ENCODE measurements at regions not wholly inside any gene's neighbourhood (a gene's known extent, or its start where the extent isn't known, plus 50 kb on each side); places are given as distances from the start of the nearest gene placed in this dataset.
"Not testable (repeated sequence)": the region's sequence is repeated elsewhere in the genome, so short reads cannot be mapped to it uniquely, and the experiment has no call there.

DNA sequence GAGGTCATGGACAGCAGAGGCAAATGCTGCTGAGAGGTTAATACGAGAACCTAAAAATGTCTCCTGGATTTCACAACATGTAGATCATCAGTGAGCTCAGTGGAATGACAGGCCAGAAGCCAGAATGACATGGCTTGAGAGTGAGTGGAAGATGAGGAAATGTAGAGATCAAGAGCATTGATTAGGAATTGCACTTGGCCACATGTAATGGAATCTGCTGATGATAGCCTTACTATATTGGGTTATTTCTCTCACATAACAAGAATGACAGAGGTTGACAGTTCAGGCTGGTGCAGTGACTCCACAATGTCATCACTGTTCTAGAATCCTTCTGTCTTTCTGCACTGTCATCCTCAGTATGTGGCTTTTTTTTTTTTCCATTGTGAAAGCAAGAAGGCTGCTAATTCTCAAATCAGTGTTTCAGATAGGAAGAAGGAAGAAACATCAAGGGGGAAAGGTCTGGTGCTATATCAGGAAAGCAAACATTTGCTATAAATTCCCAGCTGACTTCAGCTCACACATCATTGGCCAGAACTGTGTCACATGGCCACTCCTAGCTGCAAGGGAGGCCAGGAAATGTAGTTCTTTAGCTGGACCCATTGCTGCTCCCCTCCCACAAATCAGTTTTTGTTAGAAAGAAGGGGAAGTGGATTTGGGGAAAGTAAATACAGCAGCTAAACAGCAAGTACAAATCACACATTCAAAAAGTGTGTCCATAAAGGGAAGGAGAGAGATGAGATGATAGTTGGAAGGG, 127.2 kb downstream of the FAM161A start:
- TF ChIP-seq, protein P1, sequence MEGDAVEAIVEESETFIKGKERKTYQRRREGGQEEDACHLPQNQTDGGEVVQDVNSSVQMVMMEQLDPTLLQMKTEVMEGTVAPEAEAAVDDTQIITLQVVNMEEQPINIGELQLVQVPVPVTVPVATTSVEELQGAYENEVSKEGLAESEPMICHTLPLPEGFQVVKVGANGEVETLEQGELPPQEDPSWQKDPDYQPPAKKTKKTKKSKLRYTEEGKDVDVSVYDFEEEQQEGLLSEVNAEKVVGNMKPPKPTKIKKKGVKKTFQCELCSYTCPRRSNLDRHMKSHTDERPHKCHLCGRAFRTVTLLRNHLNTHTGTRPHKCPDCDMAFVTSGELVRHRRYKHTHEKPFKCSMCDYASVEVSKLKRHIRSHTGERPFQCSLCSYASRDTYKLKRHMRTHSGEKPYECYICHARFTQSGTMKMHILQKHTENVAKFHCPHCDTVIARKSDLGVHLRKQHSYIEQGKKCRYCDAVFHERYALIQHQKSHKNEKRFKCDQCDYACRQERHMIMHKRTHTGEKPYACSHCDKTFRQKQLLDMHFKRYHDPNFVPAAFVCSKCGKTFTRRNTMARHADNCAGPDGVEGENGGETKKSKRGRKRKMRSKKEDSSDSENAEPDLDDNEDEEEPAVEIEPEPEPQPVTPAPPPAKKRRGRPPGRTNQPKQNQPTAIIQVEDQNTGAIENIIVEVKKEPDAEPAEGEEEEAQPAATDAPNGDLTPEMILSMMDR (IDR thresholded peaks at IDR 0.05; ENCODE audit: low read depth, low read length, missing control alignments), result no peak
- DNase-seq (ENCODE audit: low read depth), result no peak
- no peak overlapping the region for H3K4me3 ChIP-seq (ENCODE audit: low read depth, low read length)
- in situ Hi-C loops (cut with HindIII; ENCODE audit: low sequenced_read_pairs), result no loop called here

DNA sequence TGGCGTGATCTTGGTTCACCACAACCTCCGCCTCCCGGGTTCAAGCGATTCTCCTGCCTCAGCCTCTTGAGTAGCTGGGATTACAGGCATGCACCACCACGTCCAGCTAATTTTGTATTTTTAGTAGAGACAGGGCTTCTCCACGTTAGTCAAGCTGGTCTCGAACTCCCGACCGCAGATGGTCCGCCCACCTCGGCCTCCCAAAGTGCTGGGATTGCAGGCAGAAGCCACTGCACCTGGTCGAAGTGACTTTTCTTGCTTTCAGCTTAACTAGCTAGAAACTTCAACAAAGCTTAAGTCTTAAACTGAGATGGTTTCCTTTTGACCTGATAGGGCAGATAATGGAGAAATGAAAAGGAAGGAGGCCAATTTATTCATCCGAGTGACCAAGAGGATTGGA, 130.5 kb downstream of the FAM161A start:
- DNase-seq (ENCODE audit: low read depth); in situ Hi-C loops (cut with HindIII; ENCODE audit: low sequenced_read_pairs); H3K4me3 ChIP-seq (ENCODE audit: low read depth, low read length): not testable (repeated sequence)

DNA sequence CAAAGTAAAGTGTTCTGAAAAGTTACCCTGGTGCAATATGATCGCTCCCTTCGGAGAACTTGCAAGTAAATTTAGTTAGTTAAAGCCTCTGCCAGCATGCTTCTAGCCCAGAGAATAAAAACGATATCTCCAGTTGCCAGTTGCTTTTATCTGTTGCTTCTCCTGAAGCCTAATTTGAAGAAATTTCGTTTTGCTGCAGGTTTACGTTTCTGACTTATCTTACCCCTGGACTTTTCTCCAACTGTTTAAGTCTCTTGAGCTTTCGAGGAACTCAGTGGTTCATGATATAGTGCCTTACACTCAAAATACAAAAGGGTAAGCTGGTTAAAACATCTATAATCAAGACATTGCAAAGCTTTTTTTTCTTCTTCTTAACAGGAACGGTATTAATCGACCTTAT, 131.1 kb downstream of the FAM161A start:
- H3K4me3 ChIP-seq (ENCODE audit: low read depth, low read length), result no peak overlapping the region
- TF ChIP-seq, protein P1 (IDR thresholded peaks at IDR 0.05; ENCODE audit: low read depth, low read length, missing control alignments), result no peak
- in situ Hi-C loops (cut with HindIII; ENCODE audit: low sequenced_read_pairs), result no loop called here
- DNase-seq (ENCODE audit: low read depth), result no peak

DNA sequence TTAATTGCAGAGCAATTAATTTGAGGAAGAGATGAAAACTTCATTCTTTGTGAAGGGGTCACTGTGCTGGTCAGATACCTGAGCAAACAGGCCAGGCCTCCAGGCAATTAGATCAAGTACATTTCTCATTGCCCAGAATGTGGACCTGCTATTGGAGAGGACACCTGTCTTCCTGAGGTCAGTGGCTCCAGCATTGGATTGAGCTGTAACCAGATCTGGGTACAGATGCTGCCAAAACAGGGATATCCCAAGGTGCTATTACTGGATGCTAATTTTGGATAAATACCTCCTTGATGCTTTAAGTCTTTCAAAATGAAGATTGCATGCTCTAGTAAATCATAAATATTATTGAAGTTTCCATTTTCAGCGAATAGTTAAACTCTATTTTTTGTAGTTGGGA, 131.5 kb downstream of the FAM161A start:
- TF ChIP-seq, protein P1 (IDR thresholded peaks at IDR 0.05; ENCODE audit: low read depth, low read length, missing control alignments), result no peak
- no peak overlapping the region for H3K4me3 ChIP-seq (ENCODE audit: low read depth, low read length)
- no peak for DNase-seq (ENCODE audit: low read depth)
- in situ Hi-C loops (cut with HindIII; ENCODE audit: low sequenced_read_pairs), result no loop called here

DNA sequence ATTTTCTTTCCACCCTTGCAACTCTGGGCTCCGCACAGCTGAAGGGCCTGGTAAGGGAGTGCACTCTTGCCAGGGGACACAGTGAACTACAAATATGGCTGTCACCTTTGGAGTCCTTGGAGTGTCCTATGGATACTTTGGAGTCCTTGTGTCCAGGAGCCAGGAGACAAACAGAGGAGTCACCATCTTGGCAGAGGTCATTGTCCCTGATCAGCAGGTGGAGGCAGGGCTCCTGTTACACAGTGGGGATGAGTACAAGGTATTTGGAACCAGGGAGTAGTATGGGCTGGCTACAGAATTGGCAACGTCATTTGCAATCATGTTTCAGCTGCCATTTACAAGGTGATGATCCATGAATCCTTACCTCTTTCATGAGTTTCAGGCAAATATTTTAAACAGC, 132.5 kb downstream of the FAM161A start:
- TF ChIP-seq, protein P1 (IDR thresholded peaks at IDR 0.05; ENCODE audit: low read depth, low read length, missing control alignments), result no peak
- no peak for DNase-seq (ENCODE audit: low read depth)
- H3K4me3 ChIP-seq (ENCODE audit: low read depth, low read length), result no peak overlapping the region
- in situ Hi-C loops (cut with HindIII; ENCODE audit: low sequenced_read_pairs), result no loop called here

DNA sequence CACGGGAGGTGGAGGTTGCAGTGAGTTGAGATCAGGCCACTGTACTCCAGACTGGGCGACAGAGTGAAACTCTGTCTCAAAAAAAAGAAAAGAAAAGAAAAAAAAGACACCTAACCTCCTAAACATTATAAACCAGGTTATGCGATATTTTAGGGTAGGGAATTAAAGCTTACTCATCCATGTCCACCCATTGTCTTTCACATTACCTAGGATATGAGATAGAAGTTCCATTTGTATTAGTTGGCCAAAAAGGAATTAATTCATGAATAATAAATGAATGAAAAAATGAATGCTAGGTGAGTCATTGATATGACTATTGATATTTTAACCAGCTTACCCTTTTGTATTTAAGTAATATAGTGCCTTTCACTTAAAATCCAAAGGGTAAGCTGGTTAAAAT, 132.9 kb downstream of the FAM161A start:
- no peak for DNase-seq (ENCODE audit: low read depth)
- TF ChIP-seq, protein P1 (IDR thresholded peaks at IDR 0.05; ENCODE audit: low read depth, low read length, missing control alignments), result no peak
- H3K4me3 ChIP-seq (ENCODE audit: low read depth, low read length), result no peak overlapping the region
- in situ Hi-C loops (cut with HindIII; ENCODE audit: low sequenced_read_pairs), result no loop called here

DNA sequence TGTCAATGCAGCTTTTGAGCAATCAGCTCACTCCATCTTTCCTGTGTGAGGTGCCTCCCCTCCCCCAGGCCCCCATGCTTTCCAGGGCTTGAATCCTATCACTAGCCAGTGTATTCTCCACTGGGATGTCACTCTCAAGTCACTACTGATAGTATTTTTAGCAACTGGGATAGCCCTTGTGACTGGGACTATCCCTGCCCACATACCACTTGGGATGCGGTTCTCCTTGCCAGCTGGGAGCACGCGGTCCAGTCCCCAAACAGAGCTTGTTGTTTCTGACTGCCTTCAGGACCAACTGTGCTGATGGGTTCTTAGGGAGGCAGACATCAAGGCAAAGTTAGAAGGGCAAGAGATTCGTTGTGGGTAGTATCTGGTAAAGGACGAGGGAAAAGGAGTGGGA, 134.9 kb downstream of the FAM161A start:
- DNase-seq (ENCODE audit: low read depth), result no peak
- no peak overlapping the region for H3K4me3 ChIP-seq (ENCODE audit: low read depth, low read length)
- in situ Hi-C loops (cut with HindIII; ENCODE audit: low sequenced_read_pairs), result no loop called here
- TF ChIP-seq, protein P1 (IDR thresholded peaks at IDR 0.05; ENCODE audit: low read depth, low read length, missing control alignments), result no peak

Measured in astrocyte of the cerebellum (primary cell).